HG02870 (cell line): ENCODE measurements at regions not wholly inside any gene's neighbourhood (a gene's known extent, or its start where the extent isn't known, plus 50 kb on each side); places are given as distances from the start of the nearest gene placed in this dataset.
A peak's percentile ranks its signal among the peaks of the same experiment; 100 is the strongest.
"Not testable (repeated sequence)": the region's sequence is repeated elsewhere in the genome, so short reads cannot be mapped to it uniquely, and the experiment has no call there.

Experiments
- ATAC-seq: cut with Tn5 transposase; IDR thresholded peaks from one replicate; pipeline ENCODE4 v1.9.1; 2021; ENCODE audit warnings: mild to moderate bottlenecking, moderate library complexity; ENCODE audit not compliant: unreplicated experiment

GRCh38 chr14:106390947-106391346 is 864.6 kb downstream of the TMEM121 start:
- ATAC-seq: no peak

- no peak for ATAC-seq
Measured at GRCh38 chr14:106393742-106394141, 867.4 kb downstream of the TMEM121 start.

GRCh38 chr14:106395456-106396050 is 869.2 kb downstream of the TMEM121 start:
- no peak for ATAC-seq

GRCh38 chr14:106396999-106397398 is 870.6 kb downstream of the TMEM121 start:
- ATAC-seq: no peak

GRCh38 chr14:106398931-106399331 is 872.5 kb downstream of the TMEM121 start:
- ATAC-seq: not testable (repeated sequence)

- ATAC-seq: not testable (repeated sequence)
Measured at GRCh38 chr14:106401316-106401715, 874.9 kb downstream of the TMEM121 start.

- ATAC-seq: not testable (repeated sequence)
Measured at GRCh38 chr14:106410229-106410628, 883.8 kb downstream of the TMEM121 start.

- ATAC-seq: no peak
Measured at GRCh38 chr14:106414464-106414863, 888.1 kb downstream of the TMEM121 start.

- peak; percentile 47 for ATAC-seq
Measured at GRCh38 chr14:106417224-106418049, 891.1 kb downstream of the TMEM121 start.

GRCh38 chr14:106419376-106419965 is 893.1 kb downstream of the TMEM121 start:
- no peak for ATAC-seq

- not testable (repeated sequence) for ATAC-seq
Measured at GRCh38 chr14:106421431-106422033, 895.1 kb downstream of the TMEM121 start.

GRCh38 chr14:106422066-106422465 is 895.7 kb downstream of the TMEM121 start:
- ATAC-seq: no peak

GRCh38 chr14:106425150-106425549 is 898.8 kb downstream of the TMEM121 start:
- ATAC-seq: not testable (repeated sequence)

GRCh38 chr14:106436310-106436905 is 910.0 kb downstream of the TMEM121 start:
- no peak for ATAC-seq

- no peak for ATAC-seq
Measured at GRCh38 chr14:106442857-106443256, 916.5 kb downstream of the TMEM121 start.

GRCh38 chr14:106455026-106455425 is 928.6 kb downstream of the TMEM121 start:
- no peak for ATAC-seq

- no peak for ATAC-seq
Measured at GRCh38 chr14:106459971-106460730, 933.8 kb downstream of the TMEM121 start.

- no peak for ATAC-seq
Measured at GRCh38 chr14:106460916-106461315, 934.5 kb downstream of the TMEM121 start.

GRCh38 chr14:106466483-106466882 is 940.1 kb downstream of the TMEM121 start:
- not testable (repeated sequence) for ATAC-seq

- not testable (repeated sequence) for ATAC-seq
Measured at GRCh38 chr14:106468869-106469268, 942.5 kb downstream of the TMEM121 start.
